Cardiac fibroblast (primary cell): ENCODE measurements at regions not wholly inside any gene's neighbourhood (a gene's known extent, or its start where the extent isn't known, plus 50 kb on each side); places are given as distances from the start of the nearest gene placed in this dataset.
A peak's percentile ranks its signal among the peaks of the same experiment; 100 is the strongest.

Experiments
- DNase-seq, 2 donors: peaks; one replicate each; pipeline versions ENCODE4 v3.0.0 to v3.0.0-alpha.2; 2010; ENCODE audit warnings: low read depth in 2 of 2
- H3K4me3 ChIP-seq, 2 donors: replicated peaks in 1 of 2; 1 replicate in 1 of 2; 2 replicates in 1 of 2; pipeline ENCODE4 v1.5.1; 2011; ENCODE audit warnings: low read depth in 2 of 2, low read length in 2 of 2, mild to moderate bottlenecking in 2 of 2, moderate library complexity in 1 of 2
- TF ChIP-seq, protein P1 (sequence below): IDR thresholded peaks from one replicate; pipeline ENCODE4 v1.5.1; 2011; ENCODE audit warnings: low read depth, mild to moderate bottlenecking, low read length, inconsistent platforms

DNA sequence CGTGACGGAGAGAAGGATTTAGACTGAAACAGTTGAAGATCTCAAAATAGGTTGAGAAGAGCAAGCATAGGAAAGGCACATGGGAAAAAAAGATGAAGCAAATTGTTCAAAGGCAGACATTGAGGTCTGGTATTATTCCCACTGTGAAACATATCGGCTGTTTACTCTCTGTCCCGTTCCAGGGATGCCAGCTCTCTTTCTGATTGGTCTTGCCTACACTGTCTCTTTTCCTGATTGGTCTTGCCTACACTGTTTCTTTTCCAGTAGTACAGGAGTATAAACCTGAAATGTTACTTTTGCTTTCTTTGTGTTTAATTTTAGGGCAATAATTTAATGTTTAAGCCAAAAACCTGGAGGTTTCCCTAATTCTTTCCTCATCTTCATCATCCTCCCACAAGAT is 226.5 kb upstream of the MCHR2 start:
- DNase-seq, result no peak
- TF ChIP-seq, protein P1, sequence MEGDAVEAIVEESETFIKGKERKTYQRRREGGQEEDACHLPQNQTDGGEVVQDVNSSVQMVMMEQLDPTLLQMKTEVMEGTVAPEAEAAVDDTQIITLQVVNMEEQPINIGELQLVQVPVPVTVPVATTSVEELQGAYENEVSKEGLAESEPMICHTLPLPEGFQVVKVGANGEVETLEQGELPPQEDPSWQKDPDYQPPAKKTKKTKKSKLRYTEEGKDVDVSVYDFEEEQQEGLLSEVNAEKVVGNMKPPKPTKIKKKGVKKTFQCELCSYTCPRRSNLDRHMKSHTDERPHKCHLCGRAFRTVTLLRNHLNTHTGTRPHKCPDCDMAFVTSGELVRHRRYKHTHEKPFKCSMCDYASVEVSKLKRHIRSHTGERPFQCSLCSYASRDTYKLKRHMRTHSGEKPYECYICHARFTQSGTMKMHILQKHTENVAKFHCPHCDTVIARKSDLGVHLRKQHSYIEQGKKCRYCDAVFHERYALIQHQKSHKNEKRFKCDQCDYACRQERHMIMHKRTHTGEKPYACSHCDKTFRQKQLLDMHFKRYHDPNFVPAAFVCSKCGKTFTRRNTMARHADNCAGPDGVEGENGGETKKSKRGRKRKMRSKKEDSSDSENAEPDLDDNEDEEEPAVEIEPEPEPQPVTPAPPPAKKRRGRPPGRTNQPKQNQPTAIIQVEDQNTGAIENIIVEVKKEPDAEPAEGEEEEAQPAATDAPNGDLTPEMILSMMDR, result no peak
- H3K4me3 ChIP-seq, result no peak overlapping the region

DNA sequence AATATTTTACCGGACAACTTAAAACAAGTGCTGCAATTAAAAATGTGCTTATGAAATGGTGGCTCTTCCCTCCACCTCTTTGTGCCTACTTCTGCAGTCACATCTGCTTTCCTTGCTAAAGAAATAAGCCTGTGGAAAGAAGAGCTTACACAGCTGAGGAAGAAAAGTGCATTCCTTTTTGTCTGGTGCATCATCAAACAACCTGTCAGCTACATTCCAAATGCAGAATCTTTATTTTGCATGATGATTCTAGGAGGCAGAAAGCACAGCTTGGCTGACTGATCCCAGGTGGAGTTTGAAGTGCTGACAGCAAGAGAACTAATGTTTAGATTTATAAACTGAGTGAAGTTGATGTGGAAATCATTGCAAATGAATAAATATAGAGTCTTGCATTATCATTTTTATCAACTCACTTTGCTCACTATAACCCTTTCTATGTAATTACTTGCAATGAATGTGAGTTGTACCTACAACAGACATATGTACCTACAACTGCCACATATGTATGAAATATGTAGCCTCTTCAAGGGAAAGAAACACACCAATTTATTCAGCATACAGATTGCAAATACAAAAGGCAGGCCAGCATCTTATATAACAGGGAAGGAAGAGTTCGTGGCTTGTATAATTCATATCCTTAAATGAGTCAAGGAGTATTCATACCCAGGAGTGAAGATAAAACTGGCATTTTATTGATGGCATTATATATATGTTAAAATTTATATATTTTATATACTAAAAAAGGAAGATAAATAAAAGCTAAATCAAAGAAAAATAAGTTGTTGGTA is 223.4 kb upstream of the MCHR2 start:
- DNase-seq, result no peak
- no peak overlapping the region for H3K4me3 ChIP-seq
- TF ChIP-seq, protein P1, result no peak

DNA sequence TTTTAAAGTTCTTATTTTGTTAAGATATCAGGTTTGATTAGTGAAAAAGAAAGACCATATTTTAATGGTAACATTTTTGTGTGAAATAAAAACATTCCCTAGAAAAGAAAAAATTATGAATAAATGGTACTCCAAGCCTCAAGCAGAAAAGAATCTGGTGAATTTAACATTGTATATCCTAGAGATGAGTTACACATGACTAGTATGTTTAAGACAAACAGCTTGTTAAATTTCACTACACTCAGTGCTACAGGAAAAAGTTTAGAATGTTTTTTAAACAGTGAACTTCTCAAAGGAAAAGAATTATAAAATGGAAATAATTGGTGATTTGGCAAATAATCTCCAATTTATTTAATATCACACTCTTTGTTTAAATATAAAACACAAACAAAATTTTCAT is 222.7 kb upstream of the MCHR2 start:
- TF ChIP-seq, protein P1, result no peak
- H3K4me3 ChIP-seq, result no peak overlapping the region
- no peak for DNase-seq

DNA sequence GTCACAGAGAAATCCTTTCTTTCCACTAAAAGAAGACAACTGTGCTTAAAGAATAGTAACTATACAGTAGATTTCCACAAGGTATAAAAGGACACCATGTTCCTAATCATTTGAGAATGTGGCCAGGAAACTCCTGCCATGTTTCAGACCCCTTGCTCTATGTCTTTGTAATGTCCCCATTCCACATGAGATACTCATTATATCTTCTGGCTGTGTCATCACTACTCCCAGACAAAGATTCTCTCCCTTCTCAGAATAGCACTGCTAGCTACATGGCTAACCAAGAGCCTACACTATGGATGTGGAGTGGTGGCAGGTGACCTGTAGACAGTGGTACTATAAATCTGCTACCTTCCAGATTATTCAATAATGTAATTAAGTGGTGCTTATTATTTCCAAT is 218.1 kb upstream of the MCHR2 start:
- H3K4me3 ChIP-seq, result no peak overlapping the region
- DNase-seq, result peak in 1 of 2 donors; percentile 42
- TF ChIP-seq, protein P1, result no peak

DNA sequence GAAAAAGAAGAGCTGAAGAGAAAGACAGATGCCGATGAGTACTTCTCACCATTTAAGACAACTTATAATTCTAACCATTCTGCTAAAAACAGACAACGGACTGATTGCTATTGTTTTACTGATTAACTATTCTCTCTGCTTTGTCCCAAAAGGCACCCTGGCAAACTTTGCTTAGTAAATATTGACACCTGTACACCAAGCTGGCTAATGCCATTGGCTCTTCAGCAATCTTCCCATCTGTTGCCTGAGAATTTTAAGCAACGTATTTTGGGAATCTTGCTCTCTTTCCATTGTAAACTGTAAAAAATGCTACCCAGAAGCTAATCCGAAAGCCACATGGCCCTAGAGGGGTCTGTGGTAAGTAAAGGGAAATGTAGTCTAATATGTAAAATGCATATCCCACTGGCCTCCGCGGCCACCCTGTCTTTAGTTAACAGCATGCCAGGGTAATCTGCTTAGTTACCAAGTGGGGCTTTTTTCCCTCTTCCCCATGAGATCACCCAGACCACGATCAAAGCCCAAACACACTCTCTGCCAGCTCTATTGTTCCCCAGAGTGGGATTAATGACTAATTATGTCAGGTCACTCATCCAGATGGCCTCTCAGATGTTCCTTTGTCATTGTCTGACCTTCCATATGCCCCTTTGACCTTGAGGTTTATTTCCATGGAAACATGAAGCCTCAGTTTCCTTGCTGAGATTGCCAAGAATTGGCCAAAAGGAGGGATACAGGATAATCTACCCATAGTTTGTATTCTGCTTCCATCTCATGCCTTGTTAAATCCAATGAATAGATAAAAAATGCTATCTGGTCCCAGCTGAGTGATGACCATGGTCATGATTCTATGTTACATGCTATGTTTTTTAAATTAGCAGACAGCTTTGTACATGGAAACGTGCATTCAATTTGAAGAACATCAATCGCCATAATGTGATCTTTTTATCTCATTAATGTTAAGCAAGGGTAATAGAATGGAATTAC is 216.4 kb upstream of the MCHR2 start:
- no peak overlapping the region for H3K4me3 ChIP-seq
- DNase-seq, result no peak
- TF ChIP-seq, protein P1, result no peak

DNA sequence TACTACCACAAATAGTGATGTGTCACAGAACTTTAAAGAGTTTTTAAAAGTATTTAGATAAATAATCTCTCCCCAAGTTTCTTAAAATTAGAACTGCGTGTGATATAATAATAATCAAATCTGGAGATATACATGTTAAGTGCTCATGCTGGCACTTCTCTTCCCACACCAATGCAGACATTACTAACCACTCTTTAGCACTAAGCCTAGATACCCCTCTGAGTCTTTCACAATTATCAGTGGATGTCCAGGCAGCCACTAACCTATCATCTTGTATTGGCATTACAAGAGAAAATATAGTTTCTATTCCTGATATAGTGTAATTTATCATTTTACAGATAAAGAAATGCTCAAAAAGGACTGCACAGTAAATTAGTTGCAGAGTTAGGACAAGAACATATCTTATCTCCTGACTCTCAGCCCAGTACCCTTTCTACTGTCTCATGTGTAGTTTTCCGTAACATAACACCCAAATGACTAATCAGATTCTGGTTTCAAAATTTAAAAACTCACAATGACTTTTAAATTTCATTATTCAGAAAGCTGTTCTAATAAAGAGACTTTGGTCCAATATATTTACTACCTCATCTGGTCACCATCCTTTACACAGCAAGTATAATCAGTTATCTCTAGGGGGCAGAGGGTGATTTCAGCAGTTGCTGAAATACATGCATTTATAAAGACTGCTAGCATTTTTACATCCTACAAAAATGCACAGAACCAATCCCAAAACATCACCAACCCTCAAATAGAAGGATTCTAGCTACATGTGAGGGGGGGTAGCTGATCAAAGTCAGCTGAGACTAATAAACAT is 215.5 kb upstream of the MCHR2 start:
- TF ChIP-seq, protein P1, result no peak

More for the DNA sequence above, 215.5 kb upstream of the MCHR2 start:
- H3K4me3 ChIP-seq, result no peak overlapping the region
- DNase-seq, result peak; percentile 27 to 30
